Body of pancreas (tissue), 4 donors: ENCODE measurements at regions not wholly inside any gene's neighbourhood (a gene's known extent, or its start where the extent isn't known, plus 50 kb on each side); places are given as distances from the start of the nearest gene placed in this dataset.
"Not testable (repeated sequence)": the region's sequence is repeated elsewhere in the genome, so short reads cannot be mapped to it uniquely, and the experiment has no call there.

Experiments
- ATAC-seq: fragments of 150-250 bp; one replicate; pipeline ENCODE4 v1.9.1; 2016
- DNase-seq, 4 donors: peaks; one replicate each; pipeline ENCODE4 v3.0.0-alpha.2; 2019
- H3K27ac ChIP-seq, 4 donors: fragments of 200-600 bp; sonication (generic); 1 replicate in 3 of 4; 2 replicates in 1 of 4; pipeline versions ENCODE4 v1.5.1 to v1.6.1; 2016 to 2019; ENCODE audit warnings: mild to moderate bottlenecking in 1 of 4, mixed read lengths in 1 of 4, moderate library complexity in 1 of 4
- H3K27me3 ChIP-seq, 2 donors: fragments of 200-600 bp; sonication (generic); one replicate each; pipeline ENCODE4 v1.6.0; 2016; ENCODE audit warnings: mild to moderate bottlenecking in 1 of 2
- H3K36me3 ChIP-seq, 2 donors: fragments of 200-600 bp; sonication (generic); replicated peaks in 1 of 2; 2 replicates each; pipeline ENCODE4 v1.5.1; 2016; ENCODE audit warnings: low read depth in 2 of 2; ENCODE audit not compliant: insufficient read depth in 1 of 2
- H3K4me1 ChIP-seq: fragments of 200-600 bp; sonication (generic); one replicate; pipeline ENCODE4 v1.6.0; 2016
- H3K4me3 ChIP-seq, 2 donors: fragments of 200-600 bp; sonication (generic); 1 replicate in 1 of 2; 2 replicates in 1 of 2; pipeline ENCODE4 v1.5.1; 2016 to 2019
- H3K9me3 ChIP-seq, 3 donors: fragments of 200-600 bp; sonication (generic); 1 replicate in 2 of 3; 2 replicates in 1 of 3; pipeline ENCODE4 v1.5.1; 2016
- POLR2A ChIP-seq, 3 donors: fragments of 450-650 bp; IDR thresholded peaks; one replicate each; pipeline ENCODE4 v1.6.1; 2016; ENCODE audit warnings: antibody characterized with exemption in 3 of 3, mild to moderate bottlenecking in 2 of 3
- WGBS, 2 donors: methylation state at CpG; one replicate each; pipeline ENCODE4 v1.1.5; 2017; 5-methylcytosine and 5-hydroxymethylcytosine counted together
- intact Hi-C: fragments of 100-400 bp; cut with DNase I; formaldehyde crosslinking; loops from one replicate; pipeline ENCODE4 v1.15.1; 2023
- TF ChIP-seq, protein P1 (sequence below), 7 experiments: fragments of 450-650 bp in 4 of 7; fragments of 200-600 bp in 3 of 7; sonication (generic) in 3 of 7; IDR thresholded peaks; one replicate each; pipeline ENCODE4 v1.5.1; 2016 to 2019; ENCODE audit warnings: antibody characterized with exemption in 7 of 7

DNA sequence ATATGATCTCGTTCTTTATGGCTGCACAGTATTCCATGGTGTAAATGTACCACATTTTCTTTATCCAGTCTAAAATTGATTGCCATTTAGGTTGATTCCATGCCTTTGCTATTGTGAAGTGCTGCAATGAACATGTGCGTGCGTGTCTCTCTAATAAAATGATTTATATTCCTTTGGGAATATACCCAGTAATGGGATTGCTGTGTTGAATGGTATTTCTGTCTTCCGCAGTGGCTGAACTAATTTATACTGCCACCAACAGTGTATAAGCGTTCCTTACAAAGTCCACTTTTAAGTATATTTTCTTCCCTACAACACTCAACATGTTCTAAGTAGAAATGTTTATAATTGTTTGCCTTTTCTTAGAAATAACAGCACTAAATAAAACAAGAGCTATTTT is 521.9 kb downstream of the DTWD2 start:
- no peak for TF ChIP-seq POLR2A (IDR thresholded peaks at IDR 0.05)
- TF ChIP-seq, protein P1, sequence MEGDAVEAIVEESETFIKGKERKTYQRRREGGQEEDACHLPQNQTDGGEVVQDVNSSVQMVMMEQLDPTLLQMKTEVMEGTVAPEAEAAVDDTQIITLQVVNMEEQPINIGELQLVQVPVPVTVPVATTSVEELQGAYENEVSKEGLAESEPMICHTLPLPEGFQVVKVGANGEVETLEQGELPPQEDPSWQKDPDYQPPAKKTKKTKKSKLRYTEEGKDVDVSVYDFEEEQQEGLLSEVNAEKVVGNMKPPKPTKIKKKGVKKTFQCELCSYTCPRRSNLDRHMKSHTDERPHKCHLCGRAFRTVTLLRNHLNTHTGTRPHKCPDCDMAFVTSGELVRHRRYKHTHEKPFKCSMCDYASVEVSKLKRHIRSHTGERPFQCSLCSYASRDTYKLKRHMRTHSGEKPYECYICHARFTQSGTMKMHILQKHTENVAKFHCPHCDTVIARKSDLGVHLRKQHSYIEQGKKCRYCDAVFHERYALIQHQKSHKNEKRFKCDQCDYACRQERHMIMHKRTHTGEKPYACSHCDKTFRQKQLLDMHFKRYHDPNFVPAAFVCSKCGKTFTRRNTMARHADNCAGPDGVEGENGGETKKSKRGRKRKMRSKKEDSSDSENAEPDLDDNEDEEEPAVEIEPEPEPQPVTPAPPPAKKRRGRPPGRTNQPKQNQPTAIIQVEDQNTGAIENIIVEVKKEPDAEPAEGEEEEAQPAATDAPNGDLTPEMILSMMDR (IDR thresholded peaks at IDR 0.05) = no peak
- no peak for ATAC-seq
- H3K27me3 ChIP-seq = no peaks in the 10 kb centered on the region
- no peaks in the 10 kb centered on the region for H3K9me3 ChIP-seq
- 79 to 84% methylated on average over 5 of the region's 5 CpGs for WGBS, 2 donors
- intact Hi-C loops = no loop called here
- no peak overlapping the region for H3K4me3 ChIP-seq
- no peaks in the 10 kb centered on the region for H3K4me1 ChIP-seq
- no peak overlapping the region for H3K27ac ChIP-seq
- no peak for DNase-seq
- no peaks in the 10 kb centered on the region for H3K36me3 ChIP-seq

- H3K36me3 ChIP-seq, H3K4me1 ChIP-seq, H3K4me3 ChIP-seq, ATAC-seq, DNase-seq, H3K27ac ChIP-seq, H3K9me3 ChIP-seq, intact Hi-C loops, H3K27me3 ChIP-seq: not testable (repeated sequence)
- WGBS, 2 donors = 65 to 76% methylated on average over 2 of the region's 2 CpGs
Observed at GRCh38 chr5:118462276-118462675, 526.1 kb downstream of the DTWD2 start.

- no peak overlapping the region for H3K27ac ChIP-seq
- no peaks in the 10 kb centered on the region for H3K36me3 ChIP-seq
- no peak for ATAC-seq
- TF ChIP-seq, protein P1 (IDR thresholded peaks at IDR 0.05) = no peak
- no peak for TF ChIP-seq POLR2A (IDR thresholded peaks at IDR 0.05)
- H3K27me3 ChIP-seq = no peaks in the 10 kb centered on the region
- no peak for DNase-seq
- H3K9me3 ChIP-seq = no peaks in the 10 kb centered on the region
- H3K4me3 ChIP-seq = no peak overlapping the region
- H3K4me1 ChIP-seq = no peaks in the 10 kb centered on the region
- WGBS, 2 donors = 68 to 72% methylated on average over 3 of the region's 3 CpGs
- intact Hi-C loops = no loop called here
Observed at GRCh38 chr5:118461436-118461835, 526.9 kb downstream of the DTWD2 start.

GRCh38 chr5:118459490-118459889 is 528.9 kb downstream of the DTWD2 start:
- TF ChIP-seq POLR2A (IDR thresholded peaks at IDR 0.05) = no peak
- TF ChIP-seq, protein P1 (IDR thresholded peaks at IDR 0.05) = no peak
- ATAC-seq (no peak), DNase-seq (no peak)
- intact Hi-C loops = no loop called here
- 80 to 85% methylated on average over 5 of the region's 5 CpGs for WGBS, 2 donors
- no peaks in the 10 kb centered on the region for H3K9me3 ChIP-seq
- no peak overlapping the region for H3K27ac ChIP-seq
- H3K4me1 ChIP-seq = no peaks in the 10 kb centered on the region
- no peaks in the 10 kb centered on the region for H3K36me3 ChIP-seq
- no peak overlapping the region for H3K4me3 ChIP-seq
- no peaks in the 10 kb centered on the region for H3K27me3 ChIP-seq

- no peaks in the 10 kb centered on the region for H3K4me1 ChIP-seq
- 52 to 56% methylated on average over 1 of the region's 1 CpG for WGBS, 2 donors
Observed at GRCh38 chr5:118456085-118456484, 532.3 kb downstream of the DTWD2 start.

More at GRCh38 chr5:118456085-118456484, 532.3 kb downstream of the DTWD2 start:
- H3K4me3 ChIP-seq = no peak overlapping the region
- H3K9me3 ChIP-seq = no peaks in the 10 kb centered on the region
- ATAC-seq (no peak), DNase-seq (no peak)
- H3K27ac ChIP-seq = no peak overlapping the region
- no peaks in the 10 kb centered on the region for H3K27me3 ChIP-seq
- TF ChIP-seq POLR2A (IDR thresholded peaks at IDR 0.05) = no peak
- TF ChIP-seq, protein P1 (IDR thresholded peaks at IDR 0.05) = no peak
- H3K36me3 ChIP-seq = no peaks in the 10 kb centered on the region
- intact Hi-C loops = no loop called here
